AG04449 (cell line): ENCODE measurements at regions not wholly inside any gene's neighbourhood (a gene's known extent, or its start where the extent isn't known, plus 50 kb on each side); places are given as distances from the start of the nearest gene placed in this dataset.

ENCODE experiments used
- CTCF ChIA-PET: fragments of 350-600 bp; formaldehyde crosslinking; extraction: SDS; loops from one replicate; lab custom pipeline; 2021; ENCODE audit warnings: antibody characterized with exemption; lab: Yijun Ruan, JAX
- POLR2A ChIA-PET: fragments of 400-600, 350-600 bp; formaldehyde crosslinking; extraction: SDS; loops from one replicate; lab custom pipeline; 2020; ENCODE audit warnings: antibody characterized with exemption, inconsistent platforms; lab: Yijun Ruan, JAX
- DNase-seq: peaks from one replicate; pipeline ENCODE4 v3.0.0-alpha.2; 2010; ENCODE audit warnings: low read depth, low spot score
- H3K4me3 ChIP-seq: 2 replicates; pipeline ENCODE4 v1.5.1; 2011; ENCODE audit warnings: low read depth, mild to moderate bottlenecking, control low read depth, low read length
- CTCF ChIP-seq: IDR thresholded peaks from one replicate; pipeline ENCODE4 v1.5.1; 2011; ENCODE audit warnings: mild to moderate bottlenecking, moderate library complexity, low read length, control low read depth, inconsistent platforms; ENCODE audit not compliant: insufficient read depth; ENCODE audit errors: missing control alignments

GRCh38 chr3:5390936-5391625 lies 203.6 kb downstream of the EDEM1 start:
- DNase-seq, result no peak
- no peak for TF ChIP-seq CTCF
- H3K4me3 ChIP-seq, result no peak overlapping the region
- ChIA-PET CTCF (interaction anchor here (1.1 kb wide), 1 partner anchor 36 kb away, joined by 3 read pairs; no protein-coding TSS in a partner anchor), POLR2A (no interaction called here)

- CTCF ChIA-PET, result no interaction called here
- H3K4me3 ChIP-seq, result no peak overlapping the region
- POLR2A ChIA-PET, result no interaction called here
- DNase-seq, result no peak
- no peak for TF ChIP-seq CTCF
Observed at GRCh38 chr3:5401002-5401401, 213.5 kb downstream of the EDEM1 start.

DNA sequence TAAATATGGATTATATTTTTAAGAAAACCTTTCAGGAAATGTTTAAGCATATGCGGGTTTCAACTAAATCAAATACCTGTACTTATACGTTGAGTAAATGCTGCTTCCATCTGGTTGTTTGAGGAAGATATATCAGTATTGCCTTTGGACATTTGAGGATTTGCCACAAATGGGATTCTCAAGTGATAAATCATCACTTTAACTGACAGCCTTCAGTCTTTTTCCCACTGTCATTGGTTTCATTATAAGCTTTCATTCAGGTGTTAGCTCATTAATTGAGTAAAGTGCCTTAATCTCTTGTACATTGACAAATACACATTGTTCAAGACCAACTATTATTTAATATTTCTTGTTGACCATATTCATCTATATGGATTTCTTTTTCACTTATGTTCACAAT lies 217.2 kb downstream of the EDEM1 start:
- no peak overlapping the region for H3K4me3 ChIP-seq
- ChIA-PET CTCF (no interaction called here), POLR2A (no interaction called here)
- DNase-seq, result no peak
- no peak for TF ChIP-seq CTCF

- CTCF ChIA-PET, result no interaction called here
Observed at GRCh38 chr3:5411786-5412185, 224.3 kb downstream of the EDEM1 start.

DNA sequence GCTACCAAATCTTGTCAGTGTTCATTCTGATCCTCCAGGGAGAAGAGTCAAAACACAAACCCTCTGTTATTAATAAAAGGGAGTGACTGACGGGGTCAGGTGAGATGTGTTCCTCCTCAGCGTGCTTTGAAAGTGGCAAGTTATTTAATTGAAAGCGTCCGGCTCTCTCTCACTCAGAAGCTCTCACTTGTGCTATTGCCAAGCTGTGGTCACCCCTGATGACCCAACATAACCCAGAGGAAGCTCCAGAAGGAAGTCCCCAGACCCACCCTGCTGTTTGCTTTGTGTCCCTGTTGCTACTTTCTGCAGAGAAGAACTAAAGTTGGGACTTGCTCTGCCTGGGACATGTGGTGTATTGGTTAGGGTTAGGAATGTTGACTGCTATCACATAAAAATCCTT lies 235.6 kb downstream of the EDEM1 start:
- POLR2A ChIA-PET, result no interaction called here
- no peak for TF ChIP-seq CTCF
- CTCF ChIA-PET, result no interaction called here
- DNase-seq, result no peak
- H3K4me3 ChIP-seq, result no peak overlapping the region

More at GRCh38 chr3:5411786-5412185, 224.3 kb downstream of the EDEM1 start:
- POLR2A ChIA-PET, result no interaction called here
- TF ChIP-seq CTCF, result no peak
- DNase-seq, result no peak
- no peak overlapping the region for H3K4me3 ChIP-seq

- ChIA-PET POLR2A (no interaction called here), CTCF (interaction anchor here (1.2 kb wide), 1 partner anchor 73 kb away, joined by 3 read pairs; no protein-coding TSS in a partner anchor)
- H3K4me3 ChIP-seq, result no peak overlapping the region
- no peak for TF ChIP-seq CTCF
- no peak for DNase-seq
Observed at GRCh38 chr3:5423523-5423922, 236.0 kb downstream of the EDEM1 start.
